ENCODE measurements at regions not wholly inside any gene's neighbourhood (a gene's known extent, or its start where the extent isn't known, plus 50 kb on each side); places are given as distances from the start of the nearest gene placed in this dataset.
"Not testable (repeated sequence)": the region's sequence is repeated elsewhere in the genome, so short reads cannot be mapped to it uniquely, and the experiment has no call there.

GRCh38 chr2:35114765-35115164, 1240.8 kb upstream of the CRIM1 start:
- Histone ChIP-seq H3K36me3 (replicated peaks in 1 of 2; ENCODE audit: control insufficient read depth in 1 of 2, insufficient read depth in 2 of 2, low read length in 2 of 2) (no peaks in the 10 kb centered on the region), H3K27ac (ENCODE audit: low read depth in 1 of 2, low read length in 2 of 2) (no peak overlapping the region), H3K27me3 (ENCODE audit: control insufficient read depth in 2 of 2, insufficient read depth in 2 of 2, low read length in 2 of 2) (no peaks in the 10 kb centered on the region), H3K9ac (ENCODE audit: insufficient read depth, low read length, poor library complexity, severe bottlenecking) (no peak overlapping the region), H4K20me1 (ENCODE audit: insufficient read depth, low read length) (no peaks in the 10 kb centered on the region), H3K9me3 (replicated peaks in 1 of 2; ENCODE audit: control insufficient read depth in 1 of 2, insufficient read depth in 1 of 2, low read length in 2 of 2) (peaks cover 5 to 12% of the 10 kb centered on the region in 2 donors), H3K4me3 (replicated peaks in 1 of 3; ENCODE audit: low read depth in 2 of 3, low read length in 3 of 3) (no peak overlapping the region), H3K4me2 (replicated peaks; ENCODE audit: extremely low read depth, low read length, poor library complexity, severe bottlenecking) (no peak overlapping the region), H3K79me2 (ENCODE audit: insufficient read depth, low read length) (no peaks in the 10 kb centered on the region), H3K4me1 (ENCODE audit: control insufficient read depth in 1 of 2, insufficient read depth in 2 of 2, low read length in 2 of 2) (no peaks in the 10 kb centered on the region), H2AFZ (ENCODE audit: insufficient read depth, low read depth, low read length, poor library complexity, severe bottlenecking) (no peak overlapping the region)
- no CpG with 5 or more reads among the region's 2 CpGs for WGBS (ENCODE audit: insufficient coverage)
- Mint-ChIP-seq H3K36me3 (no peaks in the 10 kb centered on the region), H3K27me3 (ENCODE audit: low read depth in 3 of 3) (peaks cover 0 to 2% (median 0%) of the 10 kb centered on the region in 3 donors), H3K9me3 (peaks cover 0 to 17% (median 9%) of the 10 kb centered on the region in 7 donors), H3K4me3 (no peak overlapping the region), H3K4me1 (no peaks in the 10 kb centered on the region), H3K27ac (no peak overlapping the region)
- TF ChIP-seq CTCF (IDR thresholded peaks at IDR 0.05) = no peak
- no peak for DNase-seq
- intact Hi-C loops (cut with micrococcal nuclease) = no loop called here

- H3K4me3 Mint-ChIP-seq; intact Hi-C loops (cut with micrococcal nuclease): not testable (repeated sequence)
Observed at GRCh38 chr2:35112367-35112766, 1243.2 kb upstream of the CRIM1 start.

More at GRCh38 chr2:35112367-35112766, 1243.2 kb upstream of the CRIM1 start:
- not testable (repeated sequence) for H3K27ac ChIP-seq (ENCODE audit: low read depth in 1 of 2, low read length in 2 of 2); H3K27me3 ChIP-seq (ENCODE audit: control insufficient read depth in 2 of 2, insufficient read depth in 2 of 2, low read length in 2 of 2); H3K9ac ChIP-seq (ENCODE audit: insufficient read depth, low read length, poor library complexity, severe bottlenecking); H2AFZ ChIP-seq (ENCODE audit: insufficient read depth, low read depth, low read length, poor library complexity, severe bottlenecking); H3K27me3 Mint-ChIP-seq (ENCODE audit: low read depth in 3 of 3); H3K4me2 ChIP-seq (replicated peaks; ENCODE audit: extremely low read depth, low read length, poor library complexity, severe bottlenecking); DNase-seq; H3K27ac Mint-ChIP-seq; H3K36me3 Mint-ChIP-seq; H4K20me1 ChIP-seq (ENCODE audit: insufficient read depth, low read length); H3K4me3 ChIP-seq (replicated peaks in 1 of 3; ENCODE audit: low read depth in 2 of 3, low read length in 3 of 3); H3K36me3 ChIP-seq (replicated peaks in 1 of 2; ENCODE audit: control insufficient read depth in 1 of 2, insufficient read depth in 2 of 2, low read length in 2 of 2); H3K4me1 ChIP-seq (ENCODE audit: control insufficient read depth in 1 of 2, insufficient read depth in 2 of 2, low read length in 2 of 2); H3K79me2 ChIP-seq (ENCODE audit: insufficient read depth, low read length); H3K4me1 Mint-ChIP-seq
- WGBS (ENCODE audit: insufficient coverage) = no CpG with 5 or more reads among the region's 10 CpGs
- peaks cover 0 to 17% (median 9%) of the 10 kb centered on the region in 7 donors for H3K9me3 Mint-ChIP-seq
- H3K9me3 ChIP-seq (replicated peaks in 1 of 2; ENCODE audit: control insufficient read depth in 1 of 2, insufficient read depth in 1 of 2, low read length in 2 of 2) = peaks cover 5 to 12% of the 10 kb centered on the region in 2 donors

Measured in CD14-positive monocyte (primary cell).